CD4-positive, alpha-beta T cell treated with Interleukin-2 at 100 ng/mL for 4 hours (primary cell): ENCODE measurements at regions not wholly inside any gene's neighbourhood (a gene's known extent, or its start where the extent isn't known, plus 50 kb on each side); places are given as distances from the start of the nearest gene placed in this dataset.

Source experiments
- DNase-seq: peaks from one replicate; pipeline ENCODE4 v3.0.0-alpha.2; 2020; ENCODE audit warnings: low spot score

DNA sequence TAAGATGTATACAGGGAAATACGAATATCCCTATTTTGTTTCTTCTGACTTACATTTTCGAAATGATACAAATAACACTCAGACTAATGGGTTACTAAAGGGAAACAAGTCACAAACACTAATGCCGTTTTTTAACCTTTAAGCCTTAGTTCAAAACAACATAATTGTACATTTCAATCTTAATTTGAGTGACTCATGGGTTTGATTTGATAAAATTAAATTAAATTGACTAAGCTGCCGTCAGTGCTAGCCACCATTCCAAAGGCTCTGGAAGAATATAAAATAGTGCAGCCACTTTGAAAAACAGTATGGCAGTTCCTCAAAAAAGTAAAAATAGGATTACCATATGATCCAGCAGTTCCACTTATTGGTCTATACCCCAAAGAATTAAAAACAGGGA is 133.8 kb upstream of the NT5C1B start:
- no peak for DNase-seq

DNA sequence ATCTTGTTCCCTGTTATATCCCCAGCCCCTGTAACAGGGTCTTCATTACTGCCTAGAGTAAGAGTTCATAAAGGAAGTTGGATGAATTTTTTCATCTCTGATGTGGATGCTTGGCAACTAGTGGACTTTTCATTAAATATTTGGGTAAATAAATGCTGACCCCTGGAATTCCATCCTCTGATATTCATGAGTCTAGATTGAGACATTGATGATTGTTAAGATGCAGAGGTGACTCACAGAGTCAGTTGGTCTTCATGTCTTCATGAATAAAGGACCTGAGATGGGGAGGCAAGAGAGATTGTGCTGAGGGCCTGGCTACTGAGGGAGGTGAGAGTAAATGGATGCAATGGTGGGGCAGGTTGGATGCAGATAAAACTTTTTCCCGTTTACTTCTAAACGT is 132.7 kb upstream of the NT5C1B start:
- no peak for DNase-seq

DNA sequence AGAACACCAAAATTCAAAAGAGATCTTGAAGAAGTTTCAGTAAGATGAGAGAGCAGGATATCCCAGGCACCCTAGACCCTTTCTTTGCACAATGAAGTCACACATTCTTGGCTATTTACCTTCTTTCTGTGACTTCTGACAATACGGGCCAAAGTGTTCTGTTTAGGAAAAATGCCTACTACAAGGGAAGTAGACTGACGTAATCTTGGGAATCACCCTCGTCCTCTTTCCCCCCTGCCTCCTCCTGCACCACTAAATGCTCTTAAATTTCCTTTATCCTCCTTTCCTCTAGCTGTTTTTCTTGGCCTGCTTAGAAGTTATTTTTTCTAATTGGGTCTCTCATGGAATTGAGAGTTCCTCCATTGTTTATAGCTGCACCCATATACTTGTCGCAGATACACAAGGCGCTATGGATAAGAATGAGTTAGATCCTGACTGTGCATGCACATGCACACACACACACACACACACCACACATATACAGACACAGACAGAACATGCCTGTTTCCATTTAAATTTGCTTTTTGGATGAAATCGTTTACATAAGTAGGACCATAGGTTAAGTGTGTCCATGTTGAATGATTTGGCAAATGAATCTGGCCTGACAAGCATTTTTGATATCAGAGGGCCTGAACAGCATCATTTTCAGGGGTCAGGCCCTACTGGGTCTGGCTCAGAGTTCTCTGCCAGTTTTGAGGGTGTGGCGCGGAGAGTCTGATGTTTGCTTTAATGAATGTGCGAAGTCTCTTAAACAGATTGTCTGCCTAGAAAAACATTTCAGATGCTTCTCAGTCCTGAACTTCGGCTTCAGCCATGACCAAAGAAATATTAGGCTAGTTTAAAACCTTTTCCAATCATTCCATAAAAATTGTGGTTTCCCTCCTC is 131.9 kb upstream of the NT5C1B start:
- no peak for DNase-seq

DNA sequence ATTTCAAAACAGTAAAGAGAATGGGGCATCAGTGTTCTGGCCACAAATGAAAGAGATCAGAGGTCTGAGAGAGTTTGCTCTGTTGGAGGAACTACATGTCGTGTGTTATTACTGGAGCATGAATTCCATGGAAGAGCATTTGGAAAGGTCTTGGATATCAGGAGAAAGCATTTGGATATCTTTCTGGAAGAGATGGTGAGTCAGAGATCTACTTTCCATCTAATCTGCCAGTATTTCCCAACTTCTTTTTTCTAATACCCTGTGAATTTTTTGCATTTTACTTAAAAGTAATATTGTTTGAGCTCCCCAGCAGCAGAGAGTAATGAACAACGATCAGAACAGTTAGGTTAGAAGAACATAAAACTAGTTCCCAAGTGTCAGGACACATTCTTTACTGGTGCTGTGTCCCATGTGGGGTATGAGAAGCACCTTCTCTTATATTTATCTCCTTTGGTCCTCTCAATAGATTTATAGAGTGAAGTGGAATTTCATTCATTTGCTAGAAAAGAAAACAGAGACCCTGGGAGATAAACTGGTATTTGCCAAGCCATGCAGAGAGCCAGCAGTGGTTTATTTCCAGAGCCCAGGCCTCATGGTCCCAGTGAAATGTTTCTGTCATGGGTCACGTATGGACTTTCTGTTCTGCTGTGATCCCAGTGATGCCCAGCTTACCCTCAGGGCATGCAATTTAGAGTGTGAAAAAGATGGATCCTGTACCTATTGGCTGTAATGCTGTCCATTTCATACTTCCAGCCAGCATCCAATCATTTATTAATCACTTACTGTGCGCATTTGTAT is 130.8 kb upstream of the NT5C1B start:
- DNase-seq: no peak

DNA sequence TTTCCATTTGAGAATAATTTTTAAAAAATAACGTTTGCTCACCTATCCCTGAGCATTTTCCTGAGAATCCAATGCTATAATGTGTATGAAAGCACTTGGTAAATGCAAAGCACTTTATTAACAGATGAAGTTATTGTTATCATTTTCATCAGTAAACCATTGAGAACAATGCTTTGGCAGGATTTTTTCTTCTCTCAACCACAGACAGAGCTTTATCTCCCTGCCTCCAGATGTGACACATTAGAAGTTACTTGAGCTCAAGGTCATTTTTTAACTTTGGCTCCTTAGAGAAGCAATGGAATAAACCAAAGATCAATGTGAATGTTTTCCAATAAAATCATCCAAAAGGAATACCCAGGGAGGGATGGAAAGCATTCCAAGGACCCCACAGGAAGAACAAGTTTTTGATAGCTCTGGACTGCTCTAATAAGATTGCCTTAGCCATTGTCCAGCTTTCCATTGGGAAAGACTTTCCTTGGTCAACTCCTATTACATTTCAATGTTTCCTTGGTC is 118.9 kb upstream of the NT5C1B start:
- no peak for DNase-seq

DNA sequence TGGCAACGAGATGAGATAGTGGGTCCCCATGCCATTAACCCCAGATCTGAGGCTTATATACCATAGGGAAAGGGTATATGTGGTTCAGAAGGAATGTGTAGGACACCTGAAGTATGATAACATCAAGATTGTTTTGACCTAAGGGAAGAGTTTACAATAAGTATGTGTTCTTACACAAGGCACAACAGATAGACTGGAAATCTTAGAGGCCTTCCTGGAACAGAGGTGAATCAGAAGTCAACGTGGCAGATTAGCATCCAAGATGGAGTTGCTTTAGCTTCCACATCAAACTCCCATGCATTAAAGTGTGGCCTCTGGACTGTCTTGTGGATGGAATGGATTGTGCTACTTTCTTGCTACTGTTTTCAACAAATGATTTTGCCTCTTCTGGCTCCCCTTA is 116.6 kb upstream of the NT5C1B start:
- DNase-seq: no peak

DNA sequence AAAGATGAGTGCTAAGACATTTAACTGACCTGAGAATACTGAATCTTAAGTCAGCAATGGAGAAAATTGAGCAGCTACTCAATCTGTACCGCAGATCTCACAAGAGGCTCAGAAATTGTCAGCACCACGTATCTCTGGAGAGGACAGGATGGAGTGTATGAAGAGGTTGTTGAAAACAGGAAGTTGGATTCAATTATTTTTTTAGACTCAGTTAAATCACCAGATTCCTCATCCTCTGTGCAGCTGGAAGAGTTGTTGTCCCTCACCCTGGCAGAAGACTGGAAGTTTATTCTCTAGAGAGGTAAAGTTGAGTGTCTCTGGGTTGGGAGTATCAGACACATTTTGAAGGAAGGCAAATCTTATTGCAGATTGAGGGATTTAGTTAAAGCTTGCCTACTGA is 114.9 kb upstream of the NT5C1B start:
- DNase-seq: no peak

DNA sequence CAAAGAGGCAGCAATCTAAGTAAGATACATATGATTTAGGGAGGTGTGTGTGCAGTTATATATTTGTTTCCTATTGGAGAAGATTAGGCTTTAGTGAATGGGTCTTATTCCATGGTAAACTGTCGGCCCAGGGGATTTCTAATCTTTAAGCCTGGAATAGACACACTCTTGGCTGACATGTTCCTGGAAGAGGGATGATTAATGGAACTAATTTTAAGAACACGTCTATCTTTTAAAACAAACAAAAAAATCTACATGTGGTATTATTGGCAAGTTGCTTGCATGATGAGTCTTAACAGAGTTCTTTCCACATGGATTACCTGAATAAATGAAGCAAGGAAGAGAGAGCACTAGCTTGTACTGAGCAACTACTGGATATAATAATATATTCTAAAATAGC is 114.2 kb upstream of the NT5C1B start:
- DNase-seq: no peak

DNA sequence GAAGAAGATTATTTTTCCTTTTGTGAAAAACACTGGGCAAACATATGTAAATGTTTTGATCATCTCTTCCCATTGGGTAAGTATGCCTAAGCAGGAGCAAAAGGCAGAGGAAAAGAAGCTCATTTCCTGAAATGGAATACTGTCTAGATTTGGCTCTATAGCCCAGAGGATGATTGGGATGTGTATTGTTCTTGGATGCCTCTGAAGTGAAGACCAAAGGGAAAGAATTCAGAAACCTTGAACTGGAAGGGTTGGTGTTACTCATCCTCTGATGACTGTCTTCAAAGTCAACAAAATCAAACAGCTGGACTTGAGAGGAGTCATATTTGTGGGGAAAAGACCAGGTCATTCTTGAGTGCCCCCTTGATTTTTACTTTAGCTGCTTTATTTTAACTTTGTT is 112.6 kb upstream of the NT5C1B start:
- no peak for DNase-seq

DNA sequence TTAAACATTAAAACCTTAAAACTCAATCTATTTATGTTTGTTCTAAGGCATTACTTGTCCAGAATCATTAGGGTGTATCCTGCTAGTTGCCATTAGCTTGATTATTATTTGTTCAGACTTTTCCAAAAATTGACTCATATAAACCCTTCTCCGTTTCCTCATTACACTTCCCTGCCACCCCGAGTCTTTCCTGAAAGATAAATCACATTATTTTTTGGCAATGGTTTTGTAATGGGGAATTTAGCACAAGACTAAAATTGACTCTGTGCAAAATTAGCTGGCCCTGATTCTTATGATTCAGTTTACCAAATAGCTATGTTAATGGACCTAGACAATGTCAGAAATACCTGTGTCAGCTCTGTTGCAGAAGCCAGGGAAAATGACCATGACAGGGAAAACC is 112.2 kb upstream of the NT5C1B start:
- no peak for DNase-seq

DNA sequence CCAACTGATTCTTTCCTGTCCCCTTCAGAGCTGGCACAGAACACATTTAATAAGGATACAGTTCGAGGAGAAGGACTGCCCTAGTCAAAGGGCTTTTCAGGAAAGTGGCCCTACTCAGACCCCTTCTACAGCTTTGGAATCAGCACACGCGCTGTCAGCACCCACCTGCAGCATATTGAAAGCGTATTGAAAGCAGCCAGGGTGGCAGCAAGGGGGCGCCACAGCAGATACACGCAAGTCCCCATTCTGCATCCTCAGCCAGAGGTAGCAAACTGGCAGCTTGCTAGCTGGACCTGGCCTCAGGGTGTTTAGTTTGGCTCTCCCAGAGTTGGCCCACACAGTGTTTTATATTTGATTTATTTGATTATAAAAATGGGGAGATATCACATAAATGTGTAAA is 101.0 kb upstream of the NT5C1B start:
- no peak for DNase-seq

DNA sequence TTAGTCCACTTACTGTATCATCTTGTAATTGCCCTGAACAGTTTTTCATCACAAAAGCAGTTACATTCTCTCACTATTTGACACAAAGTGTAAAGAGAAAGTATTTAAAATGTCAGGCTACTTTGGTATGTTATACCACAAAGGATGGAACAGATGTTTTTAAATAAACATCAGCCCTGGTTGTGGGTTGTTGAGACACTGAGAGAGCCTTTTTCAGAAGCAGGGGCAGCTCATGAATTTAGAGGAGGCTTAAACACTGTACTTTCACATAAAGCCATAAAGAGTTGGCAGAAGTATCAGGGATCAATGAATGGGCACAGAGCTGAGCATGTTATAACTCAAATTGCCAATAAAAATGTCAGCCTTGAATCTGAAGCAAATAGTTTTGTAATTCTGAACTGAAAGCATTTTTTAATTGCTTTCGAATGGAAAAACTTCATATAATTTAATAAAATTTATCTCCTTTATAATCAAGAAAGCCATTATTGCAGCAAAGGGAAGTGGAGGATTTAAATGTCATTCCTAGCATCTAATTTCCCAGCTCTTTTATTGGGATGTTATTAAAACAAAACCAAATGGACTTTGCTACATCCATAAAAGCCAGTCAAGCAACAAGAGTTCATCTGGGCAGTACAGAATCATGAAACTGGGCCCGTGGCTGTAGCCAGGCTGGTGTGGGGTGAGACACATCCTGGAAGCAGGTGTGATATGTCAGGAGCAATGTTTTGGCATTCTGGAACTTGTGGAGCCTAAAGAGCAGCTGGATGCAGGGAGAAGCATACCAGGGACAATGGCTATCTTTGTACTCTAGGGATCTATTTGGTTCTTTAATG is 95.1 kb upstream of the NT5C1B start:
- DNase-seq: no peak

DNA sequence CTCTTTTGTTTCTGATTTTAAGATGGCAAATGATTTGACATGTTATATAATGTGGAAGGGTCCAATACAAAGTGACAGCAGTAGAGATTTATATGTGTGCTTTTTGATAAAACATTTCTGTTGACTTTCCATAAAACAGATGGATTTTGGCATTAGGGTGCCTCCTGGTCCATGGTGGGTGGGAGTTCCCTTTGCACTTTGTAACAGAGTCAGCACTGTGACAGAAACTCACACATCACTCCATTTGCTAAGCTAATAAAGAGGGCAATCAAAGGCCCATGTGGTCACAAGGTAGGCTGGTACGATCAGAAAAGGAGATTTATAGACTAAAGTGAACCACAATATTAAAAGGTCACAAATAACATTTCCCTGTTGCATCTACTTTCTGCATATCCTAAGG is 93.3 kb upstream of the NT5C1B start:
- DNase-seq: no peak

DNA sequence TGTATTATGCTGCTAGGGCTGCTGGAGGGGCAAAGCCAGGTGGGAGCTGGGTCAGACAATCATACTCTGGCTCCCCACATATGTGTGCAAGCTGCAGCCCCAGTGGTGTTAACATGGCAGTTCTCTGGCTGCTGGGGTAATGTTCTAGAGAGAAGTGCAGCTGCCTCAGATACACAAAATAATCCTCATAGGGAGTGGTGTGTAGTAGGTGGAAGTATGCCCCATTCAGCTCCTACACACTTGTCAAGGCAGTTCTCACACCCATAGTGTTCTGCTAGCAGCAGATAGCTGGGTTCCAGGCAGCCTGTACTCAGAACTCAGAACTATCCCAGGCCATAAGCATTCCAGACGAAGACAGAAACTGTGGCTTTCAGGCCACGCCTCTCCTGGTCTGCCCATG is 87.9 kb upstream of the NT5C1B start:
- DNase-seq: no peak

DNA sequence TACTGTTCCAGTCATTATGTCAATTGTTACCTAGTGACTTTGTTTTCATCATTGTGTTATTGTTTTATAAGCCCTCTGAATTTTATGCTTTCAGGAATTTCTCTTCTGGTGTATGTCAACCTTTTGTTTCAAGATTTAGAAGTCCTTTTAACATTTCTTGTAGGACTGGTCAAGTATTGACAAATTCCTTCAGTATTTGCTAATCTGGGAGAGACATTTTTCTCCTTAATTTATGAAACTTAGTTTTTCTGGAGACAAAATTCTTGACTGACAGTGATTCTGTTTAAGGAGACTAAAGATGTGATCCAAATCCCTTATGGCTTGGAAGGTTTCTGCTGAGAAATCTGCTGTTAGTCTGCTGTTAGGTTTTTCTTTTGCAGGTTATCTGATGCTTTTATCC is 84.9 kb upstream of the NT5C1B start:
- no peak for DNase-seq

DNA sequence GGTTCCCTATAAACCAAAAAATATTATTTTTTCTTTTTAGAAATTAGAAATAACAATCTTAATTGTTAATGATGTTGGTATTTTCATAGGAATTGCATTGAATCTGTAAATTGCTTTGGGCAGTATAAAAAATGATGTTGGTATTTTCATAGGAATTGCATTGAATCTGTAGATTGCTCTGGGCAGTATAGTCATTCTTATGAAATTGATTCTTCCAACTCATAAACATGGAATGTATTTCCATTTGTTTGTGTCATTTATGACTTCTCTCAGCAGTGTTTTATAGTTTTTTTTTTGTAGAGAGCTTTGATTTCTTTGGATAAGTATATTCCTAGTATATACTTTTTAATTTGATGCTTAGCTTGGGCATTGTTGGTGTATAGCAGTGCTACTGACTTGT is 82.0 kb upstream of the NT5C1B start:
- no peak for DNase-seq

DNA sequence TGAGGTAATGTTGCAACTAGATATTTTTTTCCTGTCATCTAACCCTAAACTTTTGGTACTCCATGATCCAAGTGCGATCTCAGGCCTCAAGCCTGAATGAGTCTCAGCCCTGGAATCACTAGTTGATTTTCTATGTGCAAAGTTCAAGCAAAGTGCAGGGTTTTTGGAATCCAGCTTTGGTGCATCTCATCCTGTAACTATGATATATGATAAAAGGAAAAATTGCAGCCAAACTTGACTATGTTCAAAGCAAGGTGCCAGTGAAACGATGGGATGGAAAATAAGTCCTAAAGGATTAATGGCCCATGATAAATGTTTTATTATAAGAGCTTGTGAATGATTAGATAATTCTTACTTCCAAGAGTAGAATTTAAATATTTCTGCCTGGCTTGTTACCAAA is 78.9 kb upstream of the NT5C1B start:
- no peak for DNase-seq

DNA sequence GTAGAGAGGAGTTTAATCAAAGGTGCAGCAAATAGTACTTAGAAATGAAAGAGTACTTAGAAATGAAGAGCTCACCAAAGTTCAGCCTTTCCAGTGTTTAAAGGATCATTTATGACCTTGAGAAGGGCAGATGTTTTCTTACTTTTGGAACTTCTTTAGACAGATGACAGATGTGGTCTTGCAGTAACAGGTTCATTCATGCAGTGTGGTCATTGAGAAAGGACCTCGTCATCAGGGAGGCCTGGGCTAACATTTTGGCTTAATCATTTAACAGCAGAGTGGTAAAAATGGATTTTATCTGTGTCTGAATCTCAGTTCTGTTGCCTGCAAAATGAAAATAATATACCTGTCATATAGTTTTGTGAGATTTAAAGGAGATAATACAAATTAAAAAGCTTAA is 75.1 kb upstream of the NT5C1B start:
- no peak for DNase-seq

DNA sequence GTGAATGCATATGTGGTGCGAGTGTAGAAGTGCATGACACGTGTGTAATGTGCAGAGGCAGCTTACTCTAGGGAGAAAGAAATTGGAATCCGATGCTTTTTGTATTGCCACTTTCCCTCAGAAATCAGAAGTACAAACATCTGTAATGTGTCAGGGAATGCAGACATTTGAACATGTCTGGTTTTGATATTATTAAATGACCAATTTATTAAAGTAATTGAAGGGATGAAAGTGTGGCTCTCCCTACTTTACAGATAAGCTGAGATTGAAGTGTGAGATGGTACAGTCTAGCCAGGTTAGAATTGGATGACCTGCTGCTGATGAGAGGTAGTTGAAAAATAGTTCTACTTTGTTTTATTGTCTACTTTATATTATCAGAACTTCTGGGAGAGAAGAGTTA is 74.5 kb upstream of the NT5C1B start:
- DNase-seq: no peak

DNA sequence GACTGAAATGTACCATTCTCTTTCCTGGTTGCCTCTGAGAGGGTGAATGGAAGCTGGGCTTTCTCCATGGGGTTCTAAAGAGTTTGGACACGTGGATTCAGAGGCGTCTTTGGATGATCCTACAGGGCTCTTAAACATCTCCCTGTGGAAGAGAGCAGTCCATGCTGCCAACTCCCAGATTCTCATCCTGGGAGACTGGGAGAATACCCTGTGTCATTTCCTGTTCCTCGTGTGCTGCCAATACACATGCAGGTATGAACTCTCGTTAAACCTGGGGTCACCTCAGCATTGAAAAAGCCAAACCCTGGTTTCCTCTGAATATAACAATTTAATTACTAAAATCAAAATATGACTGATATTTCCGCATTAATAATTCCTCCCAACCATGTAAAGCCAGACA is 73.3 kb upstream of the NT5C1B start:
- DNase-seq: no peak

DNA sequence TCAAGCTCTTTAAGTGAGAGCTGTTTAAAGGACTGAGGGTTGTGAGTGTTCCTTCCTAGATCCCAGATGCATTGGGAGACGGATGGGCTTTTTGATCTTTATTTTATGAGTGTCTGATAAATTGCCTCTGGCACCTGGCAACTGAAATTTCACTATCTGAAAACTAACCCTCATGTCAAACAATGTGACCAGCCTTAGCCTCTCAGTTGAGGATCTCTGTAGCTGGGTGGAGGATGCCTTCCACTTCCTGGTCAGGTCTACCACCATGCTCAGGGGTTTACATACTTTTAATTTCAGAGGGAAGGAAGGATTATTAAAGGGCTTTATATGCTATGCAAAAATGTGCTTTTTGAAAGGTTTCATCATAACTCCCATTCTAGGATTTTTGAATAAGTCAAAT is 70.5 kb upstream of the NT5C1B start:
- DNase-seq: no peak

DNA sequence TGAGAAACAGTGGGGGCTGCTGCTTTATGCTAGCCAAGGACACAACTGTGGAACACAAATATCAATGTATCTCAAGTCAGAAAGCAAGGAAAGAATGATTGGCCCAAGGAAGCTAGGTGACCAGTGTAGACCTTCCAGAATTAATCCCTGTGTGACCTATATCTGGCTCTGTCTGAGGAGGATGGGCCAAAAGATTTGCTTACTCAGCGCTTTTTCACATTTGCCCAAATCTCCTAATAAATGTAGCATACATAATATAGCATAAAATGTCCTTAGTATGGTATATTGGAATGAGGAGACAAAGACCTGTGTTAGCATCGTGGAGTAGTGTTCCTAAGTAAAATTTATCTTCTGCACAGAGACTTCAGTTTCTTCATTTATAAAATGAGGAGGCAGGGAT is 66.7 kb upstream of the NT5C1B start:
- DNase-seq: no peak
